Right ventricle myocardium inferior (tissue), 1 donor: ENCODE measurements at regions not wholly inside any gene's neighbourhood (a gene's known extent, or its start where the extent isn't known, plus 50 kb on each side); places are given as distances from the start of the nearest gene placed in this dataset.
"Not testable (repeated sequence)": the region's sequence is repeated elsewhere in the genome, so short reads cannot be mapped to it uniquely, and the experiment has no call there.

Experiments used
- ATAC-seq: fragments of 200-7000 bp; cut with Tn5 transposase; one replicate; pipeline ENCODE4 v1.9.1; 2020; ENCODE audit warnings: mild to moderate bottlenecking, moderate library complexity
- DNase-seq: peaks from one replicate; pipeline ENCODE4 v3.0.0; 2021; ENCODE audit errors: missing footprints
- intact Hi-C: fragments of 100-400 bp; cut with DNase I; formaldehyde crosslinking; loops from one replicate; pipeline ENCODE4 v1.11.0; 2022
- donor health status: DM: no; HTN: yes; CAD: no; lungs with severe emphysema.

- no peak for DNase-seq
- no peak for ATAC-seq
- intact Hi-C loops, result no loop called here
These were observed 278.8 kb downstream of the TSHZ3 start for GRCh38 chr19:31070146-31071065.

- intact Hi-C loops, result no loop called here
- no peak for ATAC-seq
- DNase-seq, result no peak
These were observed 281.0 kb downstream of the TSHZ3 start for GRCh38 chr19:31068268-31068667.

DNA sequence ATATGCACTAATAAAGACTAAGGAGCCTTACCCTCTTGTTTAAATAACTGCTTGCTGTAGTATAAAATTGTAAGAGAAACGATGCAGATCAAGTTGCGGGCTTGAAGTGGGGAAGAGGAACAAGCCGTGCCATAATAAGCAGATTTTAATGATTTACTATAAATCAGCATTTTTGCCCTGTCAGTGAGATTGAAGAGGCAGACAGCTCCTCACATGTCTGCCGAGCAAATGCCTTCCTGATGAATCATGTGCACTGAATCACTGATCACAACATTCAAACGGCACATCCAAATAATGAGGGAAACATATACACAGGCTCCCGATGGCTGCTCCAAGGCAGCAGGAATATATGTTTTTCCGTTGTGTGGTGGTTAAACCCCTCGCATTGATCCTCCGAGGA lies 282.9 kb downstream of the TSHZ3 start:
- no peak for DNase-seq
- no peak for ATAC-seq
- intact Hi-C loops, result no loop called here

DNA sequence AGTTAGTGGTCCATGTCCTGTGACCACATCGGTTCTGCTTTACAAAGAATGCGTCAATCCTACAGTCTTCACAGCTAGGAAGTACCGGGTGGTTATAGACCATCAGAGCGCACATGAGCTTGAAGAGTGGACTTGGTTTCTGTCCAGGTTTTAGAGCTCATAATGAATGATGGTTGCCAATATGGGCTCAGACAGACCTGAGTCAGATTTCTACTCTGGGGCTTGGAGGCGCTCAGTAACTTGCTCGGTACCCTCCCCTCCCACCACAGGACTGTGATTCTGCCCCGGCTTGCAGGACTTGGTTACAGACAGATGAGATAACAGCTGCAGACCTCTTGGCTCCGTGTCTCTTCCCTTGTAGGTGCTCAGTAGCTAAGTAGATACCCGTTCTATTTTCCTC lies 284.7 kb downstream of the TSHZ3 start:
- no peak for ATAC-seq
- intact Hi-C loops, result no loop called here

DNA sequence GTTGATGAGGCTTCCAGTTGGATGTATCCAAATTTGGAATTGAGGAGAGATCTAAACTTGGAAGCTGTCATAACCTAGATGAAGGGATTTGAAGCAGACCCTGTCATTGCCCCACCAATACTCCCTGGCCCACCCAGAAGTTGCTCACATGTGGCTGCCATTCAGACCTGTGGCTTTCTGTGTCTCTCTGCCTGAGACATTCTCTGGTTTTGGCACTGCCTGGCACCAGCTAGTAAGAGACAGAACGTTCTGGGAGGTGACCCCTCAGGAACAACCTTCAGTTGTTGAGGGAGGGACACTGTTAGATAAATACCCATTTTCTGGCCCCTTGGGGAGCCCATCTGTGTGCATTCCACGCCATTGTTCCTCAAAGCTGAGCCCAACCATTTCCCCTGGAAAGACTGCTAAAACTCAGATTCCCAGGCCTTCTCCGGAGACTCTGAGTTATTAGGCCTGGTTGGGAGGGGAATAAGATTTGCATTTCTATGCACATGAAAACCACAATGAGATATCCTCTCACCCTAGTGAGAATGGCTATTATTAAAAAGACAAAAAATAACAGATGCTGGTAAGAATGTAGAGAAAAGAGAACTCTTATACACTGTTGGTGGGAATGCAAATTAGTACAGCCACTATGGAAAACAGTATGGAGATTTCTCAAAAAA lies 290.4 kb downstream of the TSHZ3 start:
- DNase-seq (no peak), ATAC-seq (no peak)
- intact Hi-C loops, result no loop called here

More for the DNA sequence above, 284.7 kb downstream of the TSHZ3 start:
- no peak for DNase-seq

GRCh38 chr19:31057476-31057875 lies 291.8 kb downstream of the TSHZ3 start:
- ATAC-seq (no peak), DNase-seq (no peak)
- intact Hi-C loops, result no loop called here

DNA sequence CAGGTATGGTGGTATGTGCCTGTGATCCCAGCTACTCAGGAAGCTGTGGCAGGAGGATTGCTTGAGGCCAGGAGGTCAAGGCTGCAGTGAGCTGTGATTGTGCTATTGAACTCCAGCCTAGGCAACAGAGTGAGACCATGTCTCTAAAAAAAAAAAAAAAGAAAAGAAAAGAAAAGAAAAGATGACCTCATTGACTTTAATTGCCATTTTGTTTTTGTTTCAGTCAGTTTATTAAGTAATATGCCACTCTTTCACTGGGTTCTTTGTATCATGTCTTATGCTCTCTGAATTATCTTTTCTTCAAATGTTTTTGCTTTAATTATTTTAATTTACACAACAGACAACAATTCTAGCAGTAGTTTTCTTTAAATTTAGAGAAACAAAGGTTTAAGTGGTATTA lies 293.8 kb downstream of the TSHZ3 start:
- intact Hi-C loops, result no loop called here
- ATAC-seq (no peak), DNase-seq (no peak)

DNA sequence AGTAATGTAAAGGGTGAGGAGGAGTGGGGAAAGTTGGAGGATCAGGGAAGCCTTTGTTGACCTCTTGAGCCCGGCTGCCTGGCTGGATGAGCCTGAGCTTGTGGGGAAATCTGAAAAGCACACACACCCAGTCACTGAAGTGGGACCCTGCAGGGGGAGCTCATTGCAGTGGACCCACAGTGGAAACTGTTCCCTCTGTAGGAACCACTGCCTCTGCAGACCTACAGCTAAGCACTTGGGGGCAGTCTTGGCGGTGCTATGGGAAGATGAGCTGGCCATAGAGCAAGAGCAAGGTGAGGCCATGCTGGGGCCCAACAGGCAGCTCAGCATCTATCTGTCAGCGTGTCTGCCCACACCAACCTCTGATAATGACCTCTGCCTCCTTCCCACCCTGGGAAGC lies 294.8 kb downstream of the TSHZ3 start:
- intact Hi-C loops, result no loop called here
- ATAC-seq (peak; percentile 68), DNase-seq (no peak)

DNA sequence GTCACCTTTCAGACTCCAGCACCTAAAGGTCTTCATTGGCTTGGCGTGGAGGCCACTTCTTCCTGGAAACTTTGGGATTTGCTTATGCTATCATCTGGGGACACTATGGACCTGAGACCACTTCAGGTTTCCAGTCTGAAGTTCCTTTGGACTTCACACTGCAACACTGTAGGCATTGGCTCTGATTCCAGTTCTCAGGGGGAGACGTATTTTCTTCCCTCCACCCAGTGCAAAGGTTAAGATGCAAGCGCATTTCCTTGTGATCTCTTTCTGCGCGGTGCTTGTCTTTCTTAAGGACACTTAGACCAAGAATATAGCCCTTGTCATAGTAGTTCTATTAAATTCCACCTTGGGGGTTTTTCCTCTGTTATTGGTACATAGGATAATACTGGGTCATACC lies 299.8 kb downstream of the TSHZ3 start:
- no peak for ATAC-seq
- no peak for DNase-seq
- intact Hi-C loops, result no loop called here

GRCh38 chr19:31046024-31046423 lies 303.2 kb downstream of the TSHZ3 start:
- ATAC-seq, result no peak

GRCh38 chr19:31041461-31041860 lies 307.8 kb downstream of the TSHZ3 start:
- intact Hi-C loops, result no loop called here
- ATAC-seq (no peak), DNase-seq (no peak)

More at GRCh38 chr19:31046024-31046423, 303.2 kb downstream of the TSHZ3 start:
- DNase-seq, result no peak
- intact Hi-C loops, result no loop called here

DNA sequence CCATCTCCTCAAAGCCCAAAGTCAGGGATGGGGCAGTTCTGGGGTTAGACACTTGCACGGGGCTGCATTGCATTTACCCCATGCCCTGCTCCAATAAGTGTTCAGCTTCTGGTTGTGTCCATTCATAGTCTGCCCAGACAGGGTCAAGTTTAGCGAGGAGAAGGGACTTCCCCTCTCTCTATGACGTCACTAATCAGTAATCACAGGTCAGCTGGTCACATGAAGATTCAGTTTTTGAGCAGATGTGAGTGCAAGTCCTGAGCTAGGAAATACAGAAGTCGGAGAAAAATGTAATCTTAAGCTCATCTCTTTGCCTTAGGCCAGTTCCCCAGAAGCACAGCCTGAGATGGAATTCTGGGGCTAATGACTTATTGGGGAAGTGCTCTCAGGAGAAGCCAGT lies 310.1 kb downstream of the TSHZ3 start:
- ATAC-seq (no peak), DNase-seq (no peak)
- intact Hi-C loops, result no loop called here

DNA sequence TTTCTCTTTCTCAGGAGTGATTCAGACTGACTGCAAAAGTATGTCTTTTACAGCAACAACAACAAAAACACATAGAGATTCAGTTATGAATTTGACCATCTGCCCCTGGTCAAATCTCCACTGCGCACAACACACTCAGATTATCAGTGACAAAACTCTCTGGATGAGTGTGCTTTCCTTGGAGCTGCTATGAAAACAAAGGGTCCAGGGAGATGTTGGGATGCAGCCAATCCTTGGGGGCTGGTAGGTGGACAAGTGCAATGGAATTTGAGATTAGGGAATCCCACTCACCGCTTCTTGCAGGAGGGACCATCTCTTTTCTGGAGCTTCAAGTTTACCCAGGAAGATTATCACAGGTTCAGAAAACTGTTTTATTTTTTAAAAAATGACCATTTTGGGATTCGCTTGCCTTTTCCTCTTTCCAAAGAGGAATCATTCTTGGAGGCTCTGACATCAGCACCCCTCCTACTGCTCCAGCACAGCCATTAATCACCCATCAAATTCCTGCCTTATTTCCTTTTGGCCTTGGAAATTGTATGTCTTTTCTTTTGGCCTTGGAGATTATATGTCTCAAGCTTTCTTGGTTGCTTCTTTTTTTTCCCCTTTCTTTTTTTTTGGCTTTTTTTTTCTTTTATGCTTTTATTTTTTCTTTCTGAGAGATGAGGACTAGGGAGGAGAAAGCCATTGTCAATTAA lies 311.8 kb downstream of the TSHZ3 start:
- no peak for ATAC-seq
- no peak for DNase-seq
- intact Hi-C loops, result no loop called here

DNA sequence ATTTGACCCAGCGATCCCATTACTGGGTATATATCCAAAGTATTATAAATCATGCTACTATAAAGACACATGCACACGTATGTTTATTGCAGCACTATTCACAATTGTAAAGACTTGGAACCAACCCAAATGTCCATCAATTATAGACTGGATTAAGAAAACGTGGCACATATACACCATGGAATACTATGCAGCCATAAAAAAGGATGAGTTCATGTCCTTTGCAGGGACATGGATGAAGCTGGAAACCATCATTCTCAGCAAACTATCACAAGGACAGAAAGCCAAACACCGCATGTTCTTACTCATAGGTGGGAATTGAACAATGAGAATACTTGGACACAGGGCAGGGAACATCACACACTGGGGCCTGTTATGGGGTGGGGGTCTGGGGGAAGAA lies 317.8 kb downstream of the TSHZ3 start:
- intact Hi-C loops, DNase-seq, ATAC-seq: not testable (repeated sequence)

DNA sequence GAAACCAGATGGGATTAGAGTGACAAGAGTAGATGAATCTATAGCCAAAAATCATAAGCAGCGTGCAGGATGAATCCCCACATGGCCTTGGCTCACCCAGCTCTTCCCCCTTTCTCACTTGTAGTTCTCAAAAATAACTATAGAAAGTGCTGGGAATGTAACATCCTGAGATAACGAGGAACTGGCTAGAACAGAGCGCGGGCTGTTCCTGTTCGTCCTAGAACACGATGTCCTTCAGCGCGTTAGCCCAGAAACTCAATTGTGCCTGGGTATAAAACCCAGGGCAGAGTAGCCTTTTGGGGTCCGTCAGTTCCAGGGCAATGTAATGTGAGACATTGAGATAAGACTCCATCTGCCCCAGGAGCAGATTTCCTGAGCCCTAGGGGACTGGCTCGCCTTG lies 326.2 kb downstream of the TSHZ3 start:
- DNase-seq, result no peak
- ATAC-seq, result peak; percentile 48
- intact Hi-C loops, result no loop called here

DNA sequence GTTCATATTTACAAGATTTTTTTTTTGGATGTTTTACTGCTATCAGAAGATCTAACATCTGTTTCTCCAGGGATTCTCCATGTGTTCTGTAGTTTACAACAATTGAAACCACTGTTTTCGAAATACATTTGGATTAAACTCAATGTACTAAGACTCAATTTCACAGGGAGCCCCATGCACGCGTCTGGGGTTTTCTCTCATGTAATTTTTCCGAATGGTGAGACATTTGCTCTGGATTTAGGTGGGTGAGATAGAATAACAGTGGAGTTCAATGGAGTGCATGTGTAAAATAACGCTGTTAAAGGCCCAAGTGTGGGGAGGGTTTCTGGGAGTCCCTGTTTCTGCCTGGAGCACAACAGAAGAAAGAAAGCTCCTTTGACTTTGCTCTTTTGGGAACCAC lies 330.3 kb downstream of the TSHZ3 start:
- no peak for ATAC-seq
- intact Hi-C loops, result no loop called here
- no peak for DNase-seq

DNA sequence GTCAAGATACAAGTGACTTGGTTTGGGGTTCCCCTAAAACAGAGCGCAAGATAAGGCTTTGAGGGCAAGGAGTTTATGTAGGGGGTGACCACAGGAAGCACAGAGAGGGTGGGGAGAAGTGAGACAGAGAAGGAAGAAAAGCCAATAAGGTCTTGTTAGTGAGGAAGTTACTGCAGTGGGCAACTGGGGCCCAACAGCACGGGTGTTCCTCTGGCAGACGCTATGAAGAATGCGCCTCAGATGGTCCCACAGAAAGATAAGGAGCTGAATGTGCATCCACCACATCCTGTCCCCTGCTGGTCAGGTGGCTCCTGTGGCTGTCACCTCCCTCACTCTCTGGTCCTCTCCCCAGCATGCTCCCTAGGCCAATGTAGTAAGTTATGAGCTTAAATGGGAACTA lies 333.5 kb downstream of the TSHZ3 start:
- DNase-seq (no peak), ATAC-seq (no peak)
- intact Hi-C loops, result no loop called here

DNA sequence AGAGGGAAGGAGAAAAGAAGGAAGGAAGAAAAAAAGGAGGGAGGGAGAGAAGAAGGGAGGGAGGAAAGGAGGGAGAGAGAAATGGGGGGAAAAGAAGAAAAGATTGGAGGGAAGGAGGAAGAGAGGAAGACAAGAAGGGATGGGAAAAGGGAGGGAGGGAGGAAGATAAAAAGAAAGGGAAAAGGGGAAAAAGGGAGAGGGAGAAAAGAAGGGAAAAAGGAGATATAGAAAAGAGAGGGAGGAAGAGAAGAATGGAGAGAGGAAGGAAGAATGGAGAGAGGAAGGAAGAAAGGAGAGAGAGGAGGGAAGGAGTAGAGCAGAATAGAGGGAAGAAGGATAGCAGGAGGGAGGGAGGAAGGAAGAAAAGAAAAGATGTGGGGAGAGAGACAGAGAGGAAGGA lies 334.6 kb downstream of the TSHZ3 start:
- no peak for DNase-seq
- no peak for ATAC-seq
- intact Hi-C loops, result no loop called here

DNA sequence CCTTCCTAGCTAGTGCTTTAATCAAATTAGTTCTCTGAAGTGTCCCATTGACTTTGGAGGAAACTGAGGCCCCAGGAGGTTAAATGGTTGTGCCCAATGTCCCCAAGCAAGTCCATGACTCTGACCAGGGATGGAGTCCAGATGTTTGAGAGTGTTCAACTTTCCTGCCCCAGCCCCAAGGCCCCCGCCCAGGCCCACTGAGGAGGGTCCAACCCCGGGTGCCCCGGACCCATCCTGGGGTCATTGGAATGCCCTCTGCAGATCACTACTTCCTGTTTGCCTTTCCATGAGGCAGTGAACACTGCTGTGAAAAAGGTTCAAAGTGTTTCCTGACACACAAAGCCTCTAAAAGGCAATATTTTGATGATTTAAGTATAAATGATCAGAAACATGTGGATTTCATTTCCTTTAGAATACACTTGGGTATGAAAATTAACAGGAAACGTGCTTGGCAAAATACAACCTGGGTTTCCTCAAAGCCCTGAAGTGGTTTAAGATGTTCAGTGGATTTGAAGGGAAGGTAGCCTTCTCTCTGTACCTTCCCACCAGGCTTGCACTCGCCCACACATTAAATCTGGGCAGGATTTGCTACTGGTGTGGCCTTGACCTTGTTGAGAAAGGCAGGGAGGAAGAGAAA lies 335.7 kb downstream of the TSHZ3 start:
- DNase-seq (no peak), ATAC-seq (no peak)
- intact Hi-C loops, result no loop called here
